Suppressor macrophage treated with lipopolysaccharide for 1 hour (primary cell): ENCODE measurements at regions not wholly inside any gene's neighbourhood (a gene's known extent, or its start where the extent isn't known, plus 50 kb on each side); places are given as distances from the start of the nearest gene placed in this dataset.

Experiments
- DNase-seq, 3 donors: peaks; one replicate each; pipeline ENCODE4 v3.0.0-alpha.2; 2020 to 2022

- no peak for DNase-seq
Measured at GRCh38 chr1:95941121-95941798, 707.2 kb downstream of the RWDD3 start.

- DNase-seq: no peak
Measured at GRCh38 chr1:95948023-95948422, 714.0 kb downstream of the RWDD3 start.

- DNase-seq: peak in 1 of 3 donors; percentile 1
Measured at GRCh38 chr1:95951371-95952102, 717.5 kb downstream of the RWDD3 start.

- no peak for DNase-seq
Measured at GRCh38 chr1:95953015-95953414, 719.0 kb downstream of the RWDD3 start.

GRCh38 chr1:95954585-95954984 lies 720.6 kb downstream of the RWDD3 start:
- no peak for DNase-seq

GRCh38 chr1:95956215-95956614 lies 722.2 kb downstream of the RWDD3 start:
- DNase-seq: no peak

GRCh38 chr1:95957748-95958147 lies 723.7 kb downstream of the RWDD3 start:
- DNase-seq: no peak

- no peak for DNase-seq
Measured at GRCh38 chr1:95966866-95967265, 732.9 kb downstream of the RWDD3 start.

GRCh38 chr1:95974586-95974985 lies 740.6 kb downstream of the RWDD3 start:
- no peak for DNase-seq

GRCh38 chr1:95982711-95983110 lies 738.9 kb upstream of the PTBP2 start:
- DNase-seq: no peak

GRCh38 chr1:95983831-95984230 lies 737.8 kb upstream of the PTBP2 start:
- no peak for DNase-seq

GRCh38 chr1:95984798-95985374 lies 736.7 kb upstream of the PTBP2 start:
- no peak for DNase-seq

GRCh38 chr1:95990033-95990432 lies 731.6 kb upstream of the PTBP2 start:
- DNase-seq: no peak

- no peak for DNase-seq
Measured at GRCh38 chr1:95991787-95992520, 729.6 kb upstream of the PTBP2 start.

GRCh38 chr1:95994643-95995042 lies 726.9 kb upstream of the PTBP2 start:
- no peak for DNase-seq

- no peak for DNase-seq
Measured at GRCh38 chr1:96002201-96002600, 719.4 kb upstream of the PTBP2 start.

GRCh38 chr1:96002969-96003964 lies 718.3 kb upstream of the PTBP2 start:
- no peak for DNase-seq

- no peak for DNase-seq
Measured at GRCh38 chr1:96009831-96010434, 711.7 kb upstream of the PTBP2 start.

GRCh38 chr1:96011606-96012005 lies 710.0 kb upstream of the PTBP2 start:
- no peak for DNase-seq

- no peak for DNase-seq
Measured at GRCh38 chr1:96016219-96016618, 705.4 kb upstream of the PTBP2 start.

GRCh38 chr1:96020378-96020777 lies 701.2 kb upstream of the PTBP2 start:
- DNase-seq: no peak

GRCh38 chr1:96025062-96025461 lies 696.5 kb upstream of the PTBP2 start:
- no peak for DNase-seq
